Pancreas (tissue), 10 donors: ENCODE measurements at regions not wholly inside any gene's neighbourhood (a gene's known extent, or its start where the extent isn't known, plus 50 kb on each side); places are given as distances from the start of the nearest gene placed in this dataset.

Source experiments
- ATAC-seq, 4 donors: fragments of 200-7000 bp; cut with Tn5 transposase; one replicate each; pipeline versions ENCODE4 v1.8.0 to v1.9.1; 2020; ENCODE audit warnings: mild to moderate bottlenecking in 4 of 4, moderate library complexity in 4 of 4
- DNase-seq, 6 donors: peaks; one replicate each; pipeline ENCODE4 v3.0.0-alpha.2; 2020
- FAIRE-seq: peaks from 2 replicates; lab custom pipeline; 2012; peaks lifted over from hg19 to GRCh38; lab: Jason Lieb, UNC
- H3K27ac ChIP-seq, 4 donors: fragments of 200-600 bp; sonication (generic); 1 replicate in 3 of 4; 2 replicates in 1 of 4; pipeline versions ENCODE4 v1.5.0 to v1.8.0; 2020
- H3K27me3 ChIP-seq, 4 donors: fragments of 200-600 bp; one replicate each; pipeline ENCODE4 v1.8.0; 2021
- H3K36me3 ChIP-seq, 3 donors: fragments of 200-600 bp; sonication (generic) in 1 of 3; one replicate each; pipeline versions ENCODE4 v1.5.0 to v1.8.0; 2020 to 2021
- H3K4me1 ChIP-seq, 3 donors: fragments of 200-600 bp; one replicate each; pipeline ENCODE4 v1.8.0; 2021
- H3K4me3 ChIP-seq, 4 donors: fragments of 200-600 bp; sonication (generic) in 2 of 4; one replicate each; pipeline versions ENCODE4 v1.5.0 to v1.8.0; 2020 to 2021
- H3K9me3 ChIP-seq, 4 donors: fragments of 200-600 bp; one replicate each; pipeline ENCODE4 v1.8.0; 2021
- CTCF ChIP-seq, 4 donors: fragments of 200-600 bp; sonication (generic) in 3 of 4; IDR thresholded peaks; one replicate each; pipeline versions ENCODE4 v1.5.0 to v1.8.0; 2021; ENCODE audit warnings: antibody characterized with exemption in 4 of 4
- WGBS, 2 donors: extraction: QIAGEN DNeasy Blood & Tissue Kit; methylation state at CpG; one replicate each; pipeline ENCODE4 v1.1.7; 2013; 5-methylcytosine and 5-hydroxymethylcytosine counted together
- intact Hi-C, 3 donors: fragments of 100-400 bp; cut with DNase I; formaldehyde crosslinking; loops; one replicate each; pipeline versions ENCODE4 v1.11.1 to v1.14.2; 2022
- donor health status: healthy with polysubstance abuse.
- donor health status: DM: no; HTN: no; CAD: no; lungs with moderate emphysema.
- donor health status: DM: no; HTN: no; CAD: no.
- donor health status: control.
- donor health status: control.
- donor health status: Bipolar disorder and iron deficiency.
- donor health status: DM: yes; HTN: yes; CAD: no.
- donor health status: DM: no; HTN: no; CAD: no.
- donor health status: DM: no; HTN: no; CAD: no.
- donor health status: DM: yes; HTN: yes; CAD: no.

GRCh38 chr9:88775966-88776365 is 215.3 kb upstream of the S1PR3 start:
- H3K9me3 ChIP-seq: no peaks in the 10 kb centered on the region
- DNase-seq (no peak), FAIRE-seq (no peak), ATAC-seq (no peak)
- intact Hi-C loops: no loop called here
- no peak overlapping the region for H3K4me3 ChIP-seq
- TF ChIP-seq CTCF (IDR thresholded peaks at IDR 0.05): no peak
- H3K27me3 ChIP-seq: no peaks in the 10 kb centered on the region
- WGBS, 2 donors: 89% methylated on average over 3 of the region's 3 CpGs
- H3K27ac ChIP-seq: no peak overlapping the region
- no peaks in the 10 kb centered on the region for H3K36me3 ChIP-seq
- no peaks in the 10 kb centered on the region for H3K4me1 ChIP-seq

GRCh38 chr9:88776717-88777497 is 214.4 kb upstream of the S1PR3 start:
- H3K36me3 ChIP-seq: no peaks in the 10 kb centered on the region
- 82 to 89% methylated on average over 7 of the region's 7 CpGs for WGBS, 2 donors
- FAIRE-seq: no peak
- no peak for ATAC-seq
- no peak overlapping the region for H3K27ac ChIP-seq
- no peaks in the 10 kb centered on the region for H3K9me3 ChIP-seq
- intact Hi-C loops: no loop called here
- no peak for TF ChIP-seq CTCF (IDR thresholded peaks at IDR 0.05)
- no peak for DNase-seq
- H3K27me3 ChIP-seq: no peaks in the 10 kb centered on the region
- no peak overlapping the region for H3K4me3 ChIP-seq
- H3K4me1 ChIP-seq: no peaks in the 10 kb centered on the region

- peak in 3 of 4 donors; percentile 21 to 36 (median 25) for ATAC-seq
- H3K4me3 ChIP-seq: no peak overlapping the region
These were observed 213.6 kb upstream of the S1PR3 start for GRCh38 chr9:88777498-88778312.

GRCh38 chr9:88781628-88782391 is 209.5 kb upstream of the S1PR3 start:
- intact Hi-C loops: no loop called here
- no peak for TF ChIP-seq CTCF (IDR thresholded peaks at IDR 0.05)
- ATAC-seq: peak in 3 of 4 donors; percentile 40 to 71 (median 69)
- no peak overlapping the region for H3K4me3 ChIP-seq
- whole genome bisulfite sequencing, 2 donors: 54 to 62% methylated on average over 7 of the region's 7 CpGs
- DNase-seq: no peak
- H3K27me3 ChIP-seq: no peaks in the 10 kb centered on the region
- no peak for FAIRE-seq
- no peaks in the 10 kb centered on the region for H3K36me3 ChIP-seq
- H3K27ac ChIP-seq: no peak overlapping the region
- H3K4me1 ChIP-seq: no peaks in the 10 kb centered on the region
- H3K9me3 ChIP-seq: no peaks in the 10 kb centered on the region

More at GRCh38 chr9:88777498-88778312, 213.6 kb upstream of the S1PR3 start:
- no peaks in the 10 kb centered on the region for H3K27me3 ChIP-seq
- H3K27ac ChIP-seq: no peak overlapping the region
- no peaks in the 10 kb centered on the region for H3K4me1 ChIP-seq
- H3K9me3 ChIP-seq: no peaks in the 10 kb centered on the region
- TF ChIP-seq CTCF (IDR thresholded peaks at IDR 0.05): no peak
- intact Hi-C loops: no loop called here
- H3K36me3 ChIP-seq: no peaks in the 10 kb centered on the region
- DNase-seq (no peak), FAIRE-seq (no peak)
- WGBS, 2 donors: 80% methylated on average over 12 of the region's 12 CpGs
